Jurkat, Clone E6-1 (cell line): ENCODE measurements at regions not wholly inside any gene's neighbourhood (a gene's known extent, or its start where the extent isn't known, plus 50 kb on each side); places are given as distances from the start of the nearest gene placed in this dataset.
"Not testable (repeated sequence)": the region's sequence is repeated elsewhere in the genome, so short reads cannot be mapped to it uniquely, and the experiment has no call there.

ENCODE experiments used
- DNase-seq: peaks from one replicate; pipeline ENCODE4 v3.0.0-alpha.2; 2011; ENCODE audit warnings: low read depth, low spot score
- H3K4me3 ChIP-seq: 2 replicates; pipeline ENCODE4 v1.5.1; 2011; ENCODE audit warnings: mild to moderate bottlenecking, low read length, control low read depth, moderate library complexity

- no peak for DNase-seq
- H3K4me3 ChIP-seq: no peak overlapping the region
Observed at GRCh38 chr6:4338884-4339283, 203.5 kb upstream of the ECI2 start.

- H3K4me3 ChIP-seq: no peak overlapping the region
- no peak for DNase-seq
Observed at GRCh38 chr6:4336778-4337442, 201.5 kb upstream of the ECI2 start.

- no peak overlapping the region for H3K4me3 ChIP-seq
- DNase-seq: no peak
Observed at GRCh38 chr6:4336084-4336483, 200.7 kb upstream of the ECI2 start.

DNA sequence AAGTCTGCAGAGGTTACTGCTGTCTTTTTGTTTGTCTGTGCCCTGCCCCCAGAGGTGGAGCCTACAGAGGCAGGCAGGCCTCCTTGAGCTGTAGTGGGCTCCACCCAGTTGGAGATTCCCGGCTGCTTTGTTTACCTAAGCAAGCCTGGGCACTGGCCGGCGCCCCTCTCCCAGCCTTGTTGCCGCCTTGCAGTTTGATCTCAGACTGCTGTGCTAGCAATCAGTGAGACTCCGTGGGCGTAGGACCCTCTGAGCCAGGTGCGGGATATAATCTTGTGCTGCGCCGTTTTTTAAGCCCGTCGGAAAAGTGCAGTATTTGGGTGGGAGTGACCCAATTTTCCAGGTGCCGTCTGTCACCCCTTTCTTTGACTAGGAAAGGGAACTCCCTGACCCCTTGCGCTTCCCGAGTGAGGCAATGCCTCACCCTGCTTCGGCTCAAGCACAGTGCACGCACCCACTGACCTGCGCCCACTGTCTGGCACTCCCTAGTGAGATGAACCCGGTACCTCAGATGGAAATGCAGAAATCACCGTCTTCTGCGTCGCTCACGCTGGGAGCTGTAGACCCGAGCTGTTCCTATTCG is 198.9 kb upstream of the ECI2 start:
- DNase-seq, H3K4me3 ChIP-seq: not testable (repeated sequence)

DNA sequence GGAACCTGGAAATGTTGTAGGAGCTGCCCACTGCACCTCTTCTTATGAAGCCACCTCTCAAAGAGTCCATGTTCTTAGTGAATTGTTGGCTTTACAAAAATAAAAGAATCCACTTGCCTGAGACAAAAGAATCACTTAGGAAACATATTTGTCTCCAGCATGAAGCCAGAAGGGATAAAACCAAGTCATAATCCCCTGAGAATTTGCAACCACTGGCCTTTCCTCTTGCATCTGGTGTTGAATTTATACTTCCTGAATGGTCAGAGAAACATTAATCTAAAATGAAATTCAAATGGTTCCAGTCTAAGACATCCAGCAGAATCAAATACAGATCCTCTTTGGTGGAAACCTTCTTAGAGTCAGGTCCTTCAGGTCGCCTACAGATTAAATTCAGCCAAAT is 192.5 kb upstream of the ECI2 start:
- H3K4me3 ChIP-seq: no peak overlapping the region
- DNase-seq: no peak

GRCh38 chr6:4324746-4325145 is 189.4 kb upstream of the ECI2 start:
- no peak for DNase-seq
- no peak overlapping the region for H3K4me3 ChIP-seq

DNA sequence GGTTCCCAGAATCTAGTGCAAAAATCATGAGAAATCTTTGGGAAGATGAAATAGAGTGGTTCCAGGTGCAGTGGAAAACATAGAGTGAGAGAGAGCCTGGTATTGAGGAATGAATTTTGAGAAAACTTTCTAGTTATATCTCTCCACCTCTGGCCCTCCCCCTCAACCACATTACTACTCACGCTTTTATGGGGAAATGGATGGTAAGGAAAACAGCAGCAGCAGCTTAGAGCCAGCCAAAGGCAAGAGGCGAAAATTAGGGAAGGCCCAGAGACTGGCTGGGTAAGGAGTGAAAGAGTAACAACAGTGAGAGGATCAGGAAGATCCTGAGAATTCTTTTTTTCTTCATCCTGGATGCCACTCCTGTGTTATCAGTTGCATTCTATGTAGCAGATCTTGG is 187.9 kb upstream of the ECI2 start:
- no peak overlapping the region for H3K4me3 ChIP-seq
- no peak for DNase-seq

- no peak overlapping the region for H3K4me3 ChIP-seq
- no peak for DNase-seq
Observed at GRCh38 chr6:4322846-4323309, 187.5 kb upstream of the ECI2 start.

GRCh38 chr6:4322134-4322845 is 186.9 kb upstream of the ECI2 start:
- H3K4me3 ChIP-seq: no peak overlapping the region
- DNase-seq: no peak

- DNase-seq: no peak
Observed at GRCh38 chr6:4320860-4321259, 185.5 kb upstream of the ECI2 start.

GRCh38 chr6:4319981-4320683 is 184.8 kb upstream of the ECI2 start:
- no peak overlapping the region for H3K4me3 ChIP-seq
- no peak for DNase-seq

More at GRCh38 chr6:4320860-4321259, 185.5 kb upstream of the ECI2 start:
- no peak overlapping the region for H3K4me3 ChIP-seq

DNA sequence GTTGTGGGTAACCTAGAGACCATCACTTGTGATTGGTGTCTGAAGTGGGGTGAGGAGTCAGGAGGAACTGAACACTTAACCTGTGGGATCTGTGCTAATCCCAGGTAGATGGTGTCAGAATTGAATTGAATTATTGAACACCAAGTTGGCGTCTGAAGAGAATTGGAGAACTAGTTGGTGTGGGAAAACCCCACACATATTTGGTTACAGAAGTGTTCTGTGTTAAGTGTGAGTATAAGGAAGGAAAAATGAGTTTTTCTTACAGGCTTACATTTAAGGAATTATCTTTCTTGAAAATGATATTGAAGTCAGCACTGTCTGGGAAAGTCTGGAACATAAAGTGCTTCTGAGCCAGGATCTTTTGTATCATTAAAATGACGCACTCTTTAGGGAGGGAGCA is 182.9 kb upstream of the ECI2 start:
- H3K4me3 ChIP-seq: no peak overlapping the region
- no peak for DNase-seq

- DNase-seq: no peak
- H3K4me3 ChIP-seq: no peak overlapping the region
Observed at GRCh38 chr6:4316867-4317400, 181.6 kb upstream of the ECI2 start.

DNA sequence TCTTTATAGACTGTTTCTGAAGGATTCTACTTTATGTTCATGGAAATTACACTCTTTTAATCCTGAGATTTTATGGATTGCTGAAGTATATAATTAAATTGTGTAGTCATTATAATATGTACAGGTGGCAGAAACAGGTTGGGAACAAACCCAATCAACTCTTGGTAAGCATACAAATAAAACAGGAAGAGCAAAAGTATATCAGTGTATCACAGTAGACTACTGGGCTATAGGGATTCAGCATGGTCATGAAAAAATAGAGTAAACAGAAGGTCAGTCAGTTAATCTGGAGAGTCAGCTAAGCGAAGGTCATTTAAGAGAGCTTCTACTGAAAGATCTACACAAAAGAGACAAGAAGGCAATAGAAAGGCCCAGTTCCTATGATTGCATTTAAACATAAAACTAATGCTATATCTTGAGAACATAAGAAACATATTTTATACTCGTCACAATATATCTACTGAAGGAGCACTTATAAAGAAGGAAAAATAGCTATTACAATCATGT is 178.9 kb upstream of the ECI2 start:
- DNase-seq: no peak
- no peak overlapping the region for H3K4me3 ChIP-seq

DNA sequence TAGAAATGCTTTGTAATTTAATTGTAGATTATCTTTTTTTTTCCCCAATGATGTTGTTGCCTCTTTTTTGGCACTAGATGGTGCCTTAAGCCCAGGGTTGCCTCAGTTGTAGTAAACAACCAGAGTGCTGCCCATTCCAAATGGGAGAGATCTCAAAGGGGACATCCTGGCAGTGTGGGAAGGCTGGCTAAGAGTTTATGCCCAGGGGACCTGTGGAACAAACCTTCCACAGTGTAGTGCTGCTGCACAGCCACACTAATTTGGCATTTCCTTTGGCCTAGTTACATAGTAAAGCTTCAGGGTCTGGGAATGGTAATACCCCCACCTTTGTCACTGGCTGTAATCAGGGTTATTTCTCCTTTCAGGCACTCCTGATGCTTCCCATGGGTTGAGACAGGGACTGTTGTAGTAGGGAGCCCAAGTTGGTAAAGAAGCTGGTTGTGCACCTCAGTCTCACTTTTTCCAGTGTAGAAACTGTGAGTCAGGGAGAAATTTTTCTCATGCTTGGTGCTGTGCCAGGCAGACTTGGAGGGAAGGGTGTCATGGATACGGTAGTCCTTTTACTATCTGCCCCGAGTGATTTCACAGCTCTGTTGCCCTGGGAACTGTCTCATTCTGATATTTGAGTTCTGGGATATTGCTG is 177.8 kb upstream of the ECI2 start:
- H3K4me3 ChIP-seq: no peak overlapping the region
- DNase-seq: no peak

GRCh38 chr6:4311976-4312860 is 176.8 kb upstream of the ECI2 start:
- H3K4me3 ChIP-seq: no peak overlapping the region
- no peak for DNase-seq

DNA sequence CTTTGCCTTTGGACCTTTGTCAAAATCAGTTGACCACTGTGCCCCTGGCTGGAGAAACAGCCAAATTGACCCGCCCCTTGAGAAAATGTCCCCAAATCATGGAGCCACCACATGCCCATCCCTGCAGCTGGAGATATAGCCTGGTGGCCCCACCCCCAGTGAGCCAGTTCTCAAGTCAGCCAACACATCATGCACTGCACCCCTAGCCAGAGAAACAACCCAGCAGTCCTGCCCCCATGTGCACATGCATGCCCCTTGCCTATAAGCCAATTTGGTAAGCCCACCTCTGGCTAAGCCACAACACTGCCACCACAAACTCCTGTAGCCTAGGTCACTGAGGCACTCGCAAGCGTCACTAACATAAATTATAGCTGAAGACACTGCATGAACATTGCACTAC is 174.2 kb upstream of the ECI2 start:
- DNase-seq: no peak
- no peak overlapping the region for H3K4me3 ChIP-seq

DNA sequence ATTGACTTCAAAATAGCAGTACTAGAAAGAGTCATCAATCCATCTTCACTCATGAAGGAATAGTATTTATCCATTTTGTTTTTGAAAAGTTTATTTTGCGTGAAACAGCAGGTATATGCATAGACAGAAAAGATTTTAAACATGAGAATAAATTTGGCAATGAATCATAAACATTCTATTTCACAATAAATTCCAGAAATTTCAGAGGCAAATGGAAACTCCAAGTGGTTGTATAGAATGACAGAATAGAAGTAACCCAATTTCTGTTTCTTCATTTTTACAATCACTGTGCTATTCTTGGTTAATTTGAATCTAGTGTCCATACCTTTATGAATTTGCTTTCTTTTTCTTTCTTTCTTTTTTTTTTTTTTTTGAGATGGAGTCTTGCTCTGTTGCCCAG is 173.0 kb upstream of the ECI2 start:
- no peak for DNase-seq
- H3K4me3 ChIP-seq: no peak overlapping the region
